GM12864 (cell line): ENCODE measurements at regions not wholly inside any gene's neighbourhood (a gene's known extent, or its start where the extent isn't known, plus 50 kb on each side); places are given as distances from the start of the nearest gene placed in this dataset.

Source experiments
- DNase-seq: peaks from one replicate; pipeline ENCODE4 v3.0.0-alpha.2; 2011; ENCODE audit warnings: low read depth
- H3K4me3 ChIP-seq: 2 replicates; pipeline ENCODE4 v1.5.1; 2011; ENCODE audit warnings: mild to moderate bottlenecking, low read depth, low read length, control low read depth
- TF ChIP-seq, protein P1 (sequence below): IDR thresholded peaks from 2 replicates; pipeline ENCODE4 v1.5.1; 2011; ENCODE audit warnings: low read depth, mild to moderate bottlenecking, moderate library complexity, low read length, control low read depth, inconsistent platforms; ENCODE audit errors: missing control alignments

DNA sequence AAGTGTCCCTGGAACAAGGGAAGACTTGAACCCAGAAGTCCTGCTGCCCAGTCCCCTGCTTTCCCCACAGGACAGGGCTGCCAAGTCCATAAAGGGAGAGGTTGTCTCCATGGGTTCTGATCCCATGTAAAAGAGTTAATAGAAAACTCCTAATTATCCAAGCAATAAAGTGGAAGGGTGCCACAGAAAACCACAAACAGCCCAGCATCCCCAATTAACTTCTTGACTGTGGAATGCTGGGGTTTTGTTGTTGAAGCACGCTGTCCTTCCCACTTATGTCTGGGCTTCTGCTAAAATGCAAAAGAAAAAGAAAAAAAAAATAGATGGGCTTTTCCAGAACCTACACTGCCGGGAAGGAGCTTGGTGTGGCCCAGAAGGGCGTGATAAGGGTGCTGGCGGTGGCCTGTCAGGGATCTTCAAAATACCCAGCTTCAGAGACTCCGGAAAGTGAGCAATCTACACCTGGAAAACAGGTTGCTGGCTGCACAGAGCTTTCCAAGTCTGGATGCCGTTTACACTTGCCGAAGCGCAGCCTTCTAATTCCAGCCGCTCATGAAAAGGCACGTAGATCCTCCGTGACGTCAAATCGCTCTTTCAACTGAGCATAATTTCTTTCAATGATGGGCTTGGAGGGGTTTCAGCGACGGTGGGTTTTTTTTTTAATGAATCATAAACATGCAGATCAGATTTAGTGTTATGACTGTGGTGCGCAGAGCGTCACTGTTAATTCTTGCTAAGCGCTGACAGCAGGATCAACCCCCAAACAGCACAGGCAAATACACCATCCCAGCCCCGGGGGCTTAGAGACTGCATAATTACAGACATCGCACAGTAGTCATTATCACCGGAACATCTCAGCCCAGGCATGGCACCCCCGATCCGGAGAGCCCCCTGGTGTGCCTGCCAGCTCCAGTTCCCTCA, 197.6 kb downstream of the BCOR start:
- TF ChIP-seq, protein P1, sequence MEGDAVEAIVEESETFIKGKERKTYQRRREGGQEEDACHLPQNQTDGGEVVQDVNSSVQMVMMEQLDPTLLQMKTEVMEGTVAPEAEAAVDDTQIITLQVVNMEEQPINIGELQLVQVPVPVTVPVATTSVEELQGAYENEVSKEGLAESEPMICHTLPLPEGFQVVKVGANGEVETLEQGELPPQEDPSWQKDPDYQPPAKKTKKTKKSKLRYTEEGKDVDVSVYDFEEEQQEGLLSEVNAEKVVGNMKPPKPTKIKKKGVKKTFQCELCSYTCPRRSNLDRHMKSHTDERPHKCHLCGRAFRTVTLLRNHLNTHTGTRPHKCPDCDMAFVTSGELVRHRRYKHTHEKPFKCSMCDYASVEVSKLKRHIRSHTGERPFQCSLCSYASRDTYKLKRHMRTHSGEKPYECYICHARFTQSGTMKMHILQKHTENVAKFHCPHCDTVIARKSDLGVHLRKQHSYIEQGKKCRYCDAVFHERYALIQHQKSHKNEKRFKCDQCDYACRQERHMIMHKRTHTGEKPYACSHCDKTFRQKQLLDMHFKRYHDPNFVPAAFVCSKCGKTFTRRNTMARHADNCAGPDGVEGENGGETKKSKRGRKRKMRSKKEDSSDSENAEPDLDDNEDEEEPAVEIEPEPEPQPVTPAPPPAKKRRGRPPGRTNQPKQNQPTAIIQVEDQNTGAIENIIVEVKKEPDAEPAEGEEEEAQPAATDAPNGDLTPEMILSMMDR = no peak
- no peak overlapping the region for H3K4me3 ChIP-seq
- no peak for DNase-seq

DNA sequence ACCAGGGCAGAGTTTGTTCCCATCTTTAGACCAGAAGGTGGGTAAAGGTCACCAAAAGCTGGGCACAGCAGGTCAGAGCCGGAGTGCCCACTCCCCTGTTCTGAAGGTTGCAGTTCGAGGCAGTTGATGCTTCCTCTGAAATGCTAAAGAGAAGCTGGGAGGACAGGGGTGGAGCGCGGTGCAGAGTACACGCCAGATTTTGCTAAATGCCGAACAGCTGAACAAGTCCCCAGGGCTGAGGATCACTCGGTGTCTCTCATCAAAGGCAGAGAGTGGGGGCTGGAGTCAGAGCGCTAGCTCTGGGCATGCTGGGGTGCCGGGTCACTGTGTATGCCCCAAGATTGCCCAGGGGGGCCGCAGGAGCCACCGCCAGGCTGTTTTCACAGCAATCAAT, 197.0 kb downstream of the BCOR start:
- H3K4me3 ChIP-seq = no peak overlapping the region
- no peak for DNase-seq
- TF ChIP-seq, protein P1 = no peak

DNA sequence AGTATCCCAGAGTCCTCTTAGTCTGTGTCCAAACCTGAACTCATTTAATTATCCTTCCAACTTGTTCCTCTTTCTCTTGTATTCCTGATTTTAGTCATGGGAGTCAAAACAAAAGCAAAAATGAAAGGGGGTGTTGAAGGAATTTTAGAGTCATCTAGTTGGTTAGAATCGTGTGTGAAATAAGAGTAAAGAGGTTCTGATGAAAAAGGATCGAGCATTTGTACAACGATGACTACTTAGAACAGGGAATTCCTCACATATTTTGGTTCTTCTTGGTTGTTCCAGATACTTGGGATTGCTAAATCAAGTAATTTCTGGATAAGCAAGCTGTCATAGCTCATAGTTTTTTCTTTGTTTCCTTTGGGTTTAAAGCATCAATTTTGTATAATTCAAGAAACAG, 194.4 kb downstream of the BCOR start:
- DNase-seq = no peak
- TF ChIP-seq, protein P1 = no peak
- H3K4me3 ChIP-seq = no peak overlapping the region

DNA sequence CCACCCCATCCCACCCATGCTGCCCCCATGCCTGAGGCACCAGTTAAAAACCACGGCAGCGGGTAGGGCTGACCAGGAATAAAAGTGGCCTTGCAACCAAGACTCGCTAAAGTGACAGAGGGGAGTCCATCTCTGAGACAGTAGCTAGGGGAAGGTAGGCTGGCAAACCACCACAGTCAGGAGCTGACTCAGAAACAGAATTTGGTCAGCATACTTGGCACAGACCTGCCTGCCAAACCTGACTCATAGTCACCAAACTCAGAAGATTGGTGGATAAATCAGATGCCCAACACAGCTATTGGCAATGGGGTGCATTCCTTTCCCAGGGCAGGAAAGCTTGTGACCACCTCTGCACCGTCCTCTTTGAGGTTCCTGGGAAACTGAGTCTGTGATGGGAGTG, 193.8 kb downstream of the BCOR start:
- no peak for DNase-seq

DNA sequence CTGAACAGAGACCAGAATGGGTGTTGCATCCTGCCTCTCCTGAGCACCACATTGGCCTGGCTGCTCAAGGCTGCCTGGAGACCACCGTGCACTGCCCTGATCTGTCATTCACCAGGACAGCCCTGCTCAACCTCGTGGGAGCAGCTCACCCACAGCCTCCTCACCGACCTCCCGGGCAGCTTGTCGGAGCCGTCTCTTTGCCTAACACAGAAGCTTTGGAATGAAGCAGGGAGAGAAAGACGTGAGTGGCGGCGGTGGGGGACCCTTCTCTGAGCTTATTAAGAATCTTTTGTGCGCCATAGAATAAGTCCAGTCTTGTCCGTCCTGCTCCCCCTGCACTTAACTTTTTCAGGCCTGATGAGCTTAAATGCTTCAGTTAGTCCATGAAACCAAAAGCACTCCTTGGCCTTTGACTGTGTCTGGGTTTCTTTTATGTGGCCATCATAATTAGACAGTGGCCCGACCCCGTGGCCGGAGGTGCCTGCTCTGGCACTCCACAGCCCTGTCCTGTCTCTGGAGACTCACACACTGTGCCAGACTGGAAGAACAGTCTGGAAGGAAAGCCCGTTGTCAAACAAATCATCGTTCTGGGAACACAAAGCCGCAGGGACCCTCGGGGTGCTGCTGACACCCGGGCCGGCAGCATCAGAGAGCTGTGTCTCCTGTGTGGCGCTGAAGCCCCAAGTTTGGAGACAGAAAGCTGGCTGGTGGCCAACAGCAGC, 192.8 kb downstream of the BCOR start:
- TF ChIP-seq, protein P1 = no peak
- DNase-seq = no peak
- H3K4me3 ChIP-seq = no peak overlapping the region

More for the DNA sequence above, 193.8 kb downstream of the BCOR start:
- TF ChIP-seq, protein P1 = no peak
- H3K4me3 ChIP-seq = no peak overlapping the region

DNA sequence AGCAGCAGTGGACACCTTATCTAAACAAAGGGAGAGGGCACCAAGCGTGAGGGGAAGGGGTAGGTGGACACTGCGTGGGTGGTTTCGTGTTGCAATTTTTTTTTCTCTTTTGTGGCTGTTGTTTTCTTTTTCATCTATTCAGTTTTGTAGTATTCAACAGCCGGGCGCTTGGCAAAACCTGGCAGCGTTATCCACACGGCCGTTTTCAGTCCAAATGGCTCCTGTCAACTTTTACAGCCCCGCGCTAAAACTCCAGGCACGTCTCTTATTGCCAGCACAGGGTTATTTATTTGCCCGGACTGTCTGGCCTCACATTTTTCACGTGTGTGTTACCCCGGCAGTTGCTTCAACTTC, 192.2 kb downstream of the BCOR start:
- TF ChIP-seq, protein P1 = no peak
- DNase-seq = no peak
- H3K4me3 ChIP-seq = no peak overlapping the region
